B cell (primary cell): ENCODE measurements at regions not wholly inside any gene's neighbourhood (a gene's known extent, or its start where the extent isn't known, plus 50 kb on each side); places are given as distances from the start of the nearest gene placed in this dataset.

Source experiments
- ATAC-seq: fragments of 200-7000 bp; cut with Tn5 transposase; one replicate; pipeline ENCODE4 v1.10.0; 2021; ENCODE audit warnings: low read depth, mild to moderate bottlenecking, moderate number of reproducible peaks, moderate library complexity
- CTCF ChIA-PET: fragments of 350-600 bp; sonication (Branson Sonifier 250); formaldehyde crosslinking; loops from one replicate; lab custom pipeline; 2021; ENCODE audit warnings: antibody characterized with exemption, inconsistent platforms; lab: Charles Lee
- POLR2A ChIA-PET: fragments of 350-600 bp; sonication (Branson Sonifier 250); formaldehyde crosslinking; loops from one replicate; lab custom pipeline; 2021; ENCODE audit warnings: antibody characterized with exemption; lab: Charles Lee
- DNase-seq: peaks from one replicate; pipeline ENCODE4 v3.0.0; 2013
- H2AFZ ChIP-seq: 2 replicates; pipeline ENCODE4 v1.6.1; 2012; ENCODE audit warnings: mild to moderate bottlenecking, low read depth, low read length; ENCODE audit not compliant: insufficient read depth, poor library complexity, severe bottlenecking
- H3K27ac ChIP-seq, 2 donors: 1 replicate in 1 of 2; 2 replicates in 1 of 2; pipeline ENCODE4 v1.5.1; 2012 to 2013; ENCODE audit warnings: low read length in 2 of 2, mild to moderate bottlenecking in 2 of 2, moderate library complexity in 1 of 2
- H3K27me3 ChIP-seq, 4 experiments: fragments of 200-600 bp in 1 of 4; sonication (generic) in 1 of 4; replicated peaks in 1 of 4; 1 replicate in 2 of 4; 2 replicates in 2 of 4; pipeline versions ENCODE4 v1.6.1 to v1.7.0; 2013 to 2016; ENCODE audit warnings: low read length in 3 of 4, mild to moderate bottlenecking in 2 of 4, mixed read lengths in 1 of 4, moderate library complexity in 1 of 4; ENCODE audit not compliant: insufficient read depth in 4 of 4, control insufficient read depth in 3 of 4; ENCODE audit errors: control extremely low read depth in 1 of 4
- H3K36me3 ChIP-seq, 2 experiments: replicated peaks in 1 of 2; 1 replicate in 1 of 2; 2 replicates in 1 of 2; pipeline versions ENCODE4 v1.6.1 to v1.7.1; 2013; ENCODE audit warnings: low read length in 1 of 2; ENCODE audit not compliant: insufficient read depth in 2 of 2, control insufficient read depth in 1 of 2; ENCODE audit errors: control extremely low read depth in 1 of 2, extremely low read depth in 1 of 2
- H3K4me1 ChIP-seq, 2 donors: fragments of 200-600 bp in 1 of 2; sonication (generic) in 1 of 2; 1 replicate in 1 of 2; 2 replicates in 1 of 2; pipeline versions ENCODE4 v1.5.1 to v1.6.1; 2013 to 2017; ENCODE audit warnings: low read length in 2 of 2; ENCODE audit not compliant: control insufficient read depth in 2 of 2, insufficient read depth in 2 of 2
- H3K4me2 ChIP-seq: replicated peaks from 2 replicates; pipeline ENCODE3; 2012; ENCODE audit warnings: mild to moderate bottlenecking, low read depth, low read length; ENCODE audit not compliant: poor library complexity, severe bottlenecking
- H3K4me3 ChIP-seq, 5 experiments: fragments of 200-600 bp in 1 of 5; sonication (generic) in 1 of 5; 1 replicate in 3 of 5; 2 replicates in 2 of 5; pipeline versions ENCODE4 v1.5.1 to v1.7.0; 2011 to 2016; ENCODE audit warnings: low read length in 4 of 5, mild to moderate bottlenecking in 4 of 5, low read depth in 2 of 5, control low read depth in 1 of 5, moderate library complexity in 1 of 5; ENCODE audit not compliant: insufficient read depth in 1 of 5; ENCODE audit errors: control extremely low read depth in 1 of 5, extremely low read depth in 1 of 5
- H3K79me2 ChIP-seq: fragments of 200-600 bp; sonication (generic); one replicate; pipeline ENCODE4 v1.6.0; 2016; ENCODE audit warnings: low read length; ENCODE audit not compliant: control insufficient read depth, insufficient read depth
- H3K9ac ChIP-seq: fragments of 200-600 bp; sonication (generic); 2 replicates; pipeline ENCODE4 v1.6.1; 2017; ENCODE audit warnings: mild to moderate bottlenecking, low read length, moderate library complexity
- H3K9me3 ChIP-seq, 3 donors: one replicate each; pipeline versions ENCODE4 v1.6.1 to v1.7.1; 2013; ENCODE audit warnings: low read length in 2 of 3; ENCODE audit not compliant: control insufficient read depth in 2 of 3, insufficient read depth in 1 of 3; ENCODE audit errors: control extremely low read depth in 1 of 3
- H4K20me1 ChIP-seq: 2 replicates; pipeline ENCODE4 v1.6.0; 2012; ENCODE audit warnings: mild to moderate bottlenecking, low read length; ENCODE audit not compliant: insufficient read depth, control insufficient read depth, poor library complexity, severe bottlenecking
- H3K27ac Mint-ChIP-seq: one replicate; pipeline ENCODE4 v1.8.0; 2021; ENCODE audit warnings: mixed read lengths
- H3K27me3 Mint-ChIP-seq: one replicate; pipeline ENCODE4 v1.8.0; 2021; ENCODE audit warnings: mixed read lengths
- H3K4me1 Mint-ChIP-seq: one replicate; pipeline ENCODE4 v1.8.0; 2021; ENCODE audit warnings: mixed read lengths
- H3K4me3 Mint-ChIP-seq: one replicate; pipeline ENCODE4 v1.8.0; 2021; ENCODE audit warnings: mixed read lengths
- H3K9me3 Mint-ChIP-seq: one replicate; pipeline ENCODE4 v1.8.0; 2022; ENCODE audit warnings: mixed read lengths; ENCODE audit not compliant: insufficient read depth
- CTCF ChIP-seq: fragments of 200-600 bp; IDR thresholded peaks from one replicate; pipeline ENCODE4 v1.8.0; 2022; ENCODE audit warnings: antibody characterized with exemption, mild to moderate bottlenecking
- EZH2 ChIP-seq: IDR thresholded peaks from 2 replicates; pipeline ENCODE4 v1.6.1; 2012; ENCODE audit warnings: borderline replicate concordance, low read depth, mild to moderate bottlenecking, moderate library complexity, low read length; ENCODE audit not compliant: insufficient read depth, poor library complexity, severe bottlenecking
- WGBS: methylation state at CpG from one replicate; pipeline ENCODE4 v1.1.5; 2013; ENCODE audit warnings: missing lambda C conversion rate; ENCODE audit not compliant: insufficient coverage; 5-methylcytosine and 5-hydroxymethylcytosine counted together
- intact Hi-C: fragments of 100-400 bp; cut with micrococcal nuclease; formaldehyde crosslinking; loops from one replicate; pipeline ENCODE4 v1.10.0; 2022

- no peak overlapping the region for H3K4me3 Mint-ChIP-seq
- CTCF ChIA-PET, result no interaction called here
- 63% methylated on average over 1 of the region's 2 CpGs for WGBS
- H3K9me3 ChIP-seq, result no peaks in the 10 kb centered on the region
- no peak overlapping the region for H3K9ac ChIP-seq
- H3K36me3 ChIP-seq, result no peaks in the 10 kb centered on the region
- POLR2A ChIA-PET, result no interaction called here
- no peaks in the 10 kb centered on the region for H3K27me3 ChIP-seq
- no peaks in the 10 kb centered on the region for H3K27me3 Mint-ChIP-seq
- DNase-seq (no peak), ATAC-seq (no peak)
- no peaks in the 10 kb centered on the region for H3K79me2 ChIP-seq
- no peak overlapping the region for H3K4me2 ChIP-seq
- no peaks in the 10 kb centered on the region for H4K20me1 ChIP-seq
- H3K4me1 ChIP-seq, result no peaks in the 10 kb centered on the region
- no peak overlapping the region for H3K4me3 ChIP-seq
- H3K9me3 Mint-ChIP-seq, result no peaks in the 10 kb centered on the region
- no peak overlapping the region for H3K27ac Mint-ChIP-seq
- intact Hi-C loops, result no loop called here
- TF ChIP-seq CTCF, result no peak
- no peak for TF ChIP-seq EZH2
- no peaks in the 10 kb centered on the region for H3K4me1 Mint-ChIP-seq
- H2AFZ ChIP-seq, result no peak overlapping the region
- no peak overlapping the region for H3K27ac ChIP-seq
These were observed 401.6 kb upstream of the EPHA5 start for GRCh38 chr4:66071911-66072310.

- DNase-seq (no peak), ATAC-seq (no peak)
- ChIA-PET CTCF (no interaction called here), POLR2A (no interaction called here)
- Mint-ChIP-seq H3K4me1 (no peaks in the 10 kb centered on the region), H3K9me3 (peaks cover 3% of the 10 kb centered on the region), H3K27ac (no peak overlapping the region), H3K27me3 (no peaks in the 10 kb centered on the region), H3K4me3 (no peak overlapping the region)
- intact Hi-C loops, result no loop called here
- no peak overlapping the region for H3K27ac ChIP-seq
- TF ChIP-seq EZH2 (no peak), CTCF (no peak)
- H3K4me1 ChIP-seq, result no peaks in the 10 kb centered on the region
- H3K4me3 ChIP-seq, result no peak overlapping the region
- no peaks in the 10 kb centered on the region for H3K79me2 ChIP-seq
- no peaks in the 10 kb centered on the region for H3K36me3 ChIP-seq
- no peak overlapping the region for H3K9ac ChIP-seq
- H3K9me3 ChIP-seq, result no peaks in the 10 kb centered on the region
- no peaks in the 10 kb centered on the region for H3K27me3 ChIP-seq
- H3K4me2 ChIP-seq, result no peak overlapping the region
- no peak overlapping the region for H2AFZ ChIP-seq
- H4K20me1 ChIP-seq, result no peaks in the 10 kb centered on the region
These were observed 392.6 kb upstream of the EPHA5 start for GRCh38 chr4:66062921-66063320.
